ENCODE measurements at regions not wholly inside any gene's neighbourhood (a gene's known extent, or its start where the extent isn't known, plus 50 kb on each side); places are given as distances from the start of the nearest gene placed in this dataset.

DNA sequence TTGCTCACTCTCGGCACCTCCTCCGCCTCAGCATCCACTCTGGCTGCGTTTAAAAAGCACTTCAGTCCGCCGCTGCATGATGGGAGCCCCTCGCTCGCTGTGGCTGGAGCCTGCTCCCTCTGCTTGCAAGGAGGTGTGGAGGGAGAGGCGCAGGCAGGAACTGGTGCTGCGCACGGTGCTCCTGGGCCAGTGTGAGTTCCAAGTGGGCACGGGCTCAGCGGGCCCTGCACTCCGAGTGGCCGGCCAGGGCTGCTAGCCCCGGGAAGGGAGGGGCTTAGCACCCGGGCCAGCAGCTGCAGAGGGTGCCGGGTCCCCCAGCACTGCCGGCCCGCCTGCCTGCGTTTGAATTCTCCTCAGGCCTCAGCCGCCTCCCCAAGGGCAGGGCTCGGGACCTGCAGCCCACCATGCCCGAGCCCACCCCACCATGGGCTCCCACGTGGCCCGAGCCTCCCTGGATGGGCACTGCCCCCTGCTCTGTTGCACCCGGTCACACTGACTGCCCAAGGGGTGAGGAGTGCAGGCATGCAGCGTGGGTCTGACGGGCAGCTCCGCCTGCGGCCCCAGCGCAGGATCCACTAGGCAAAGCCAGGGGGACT lies 1599.5 kb downstream of the NCAM2 start:
- TF ChIP-seq, protein P1, sequence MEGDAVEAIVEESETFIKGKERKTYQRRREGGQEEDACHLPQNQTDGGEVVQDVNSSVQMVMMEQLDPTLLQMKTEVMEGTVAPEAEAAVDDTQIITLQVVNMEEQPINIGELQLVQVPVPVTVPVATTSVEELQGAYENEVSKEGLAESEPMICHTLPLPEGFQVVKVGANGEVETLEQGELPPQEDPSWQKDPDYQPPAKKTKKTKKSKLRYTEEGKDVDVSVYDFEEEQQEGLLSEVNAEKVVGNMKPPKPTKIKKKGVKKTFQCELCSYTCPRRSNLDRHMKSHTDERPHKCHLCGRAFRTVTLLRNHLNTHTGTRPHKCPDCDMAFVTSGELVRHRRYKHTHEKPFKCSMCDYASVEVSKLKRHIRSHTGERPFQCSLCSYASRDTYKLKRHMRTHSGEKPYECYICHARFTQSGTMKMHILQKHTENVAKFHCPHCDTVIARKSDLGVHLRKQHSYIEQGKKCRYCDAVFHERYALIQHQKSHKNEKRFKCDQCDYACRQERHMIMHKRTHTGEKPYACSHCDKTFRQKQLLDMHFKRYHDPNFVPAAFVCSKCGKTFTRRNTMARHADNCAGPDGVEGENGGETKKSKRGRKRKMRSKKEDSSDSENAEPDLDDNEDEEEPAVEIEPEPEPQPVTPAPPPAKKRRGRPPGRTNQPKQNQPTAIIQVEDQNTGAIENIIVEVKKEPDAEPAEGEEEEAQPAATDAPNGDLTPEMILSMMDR (IDR thresholded peaks at IDR 0.05), result no peak
- no peak for TF ChIP-seq POLR2A (IDR thresholded peaks at IDR 0.05)
